Stimulated activated naive CD8-positive, alpha-beta T cell treated with anti-CD3 and anti-CD28 coated beads, Interleukin-15, amount 100 ng/mL, for 72 hours (primary cell): ENCODE measurements at regions not wholly inside any gene's neighbourhood (a gene's known extent, or its start where the extent isn't known, plus 50 kb on each side); places are given as distances from the start of the nearest gene placed in this dataset.
"Not testable (repeated sequence)": the region's sequence is repeated elsewhere in the genome, so short reads cannot be mapped to it uniquely, and the experiment has no call there.

Experiments used
- ATAC-seq: fragments of 150-1000 bp; cut with Tn5 transposase; 2 replicates; pipeline ENCODE4 v1.10.0; 2021; ENCODE audit warnings: mild to moderate bottlenecking, moderate library complexity
- DNase-seq, 2 donors: peaks; one replicate each; pipeline ENCODE4 v3.0.0; 2021 to 2022
- H3K27ac Mint-ChIP-seq, 2 donors: one replicate each; pipeline ENCODE4 v1.8.0; 2022; ENCODE audit warnings: mild to moderate bottlenecking in 2 of 2, mixed read lengths in 2 of 2, moderate library complexity in 2 of 2
- H3K27me3 Mint-ChIP-seq: one replicate; pipeline ENCODE4 v1.8.0; 2022; ENCODE audit warnings: mixed read lengths
- H3K4me1 Mint-ChIP-seq: one replicate; pipeline ENCODE4 v1.8.0; 2022; ENCODE audit warnings: mild to moderate bottlenecking, mixed read lengths
- H3K4me3 Mint-ChIP-seq, 2 donors: one replicate each; pipeline ENCODE4 v1.8.0; 2022; ENCODE audit warnings: mild to moderate bottlenecking in 2 of 2, mixed read lengths in 2 of 2, moderate library complexity in 1 of 2
- H3K9me3 Mint-ChIP-seq, 2 donors: one replicate each; pipeline ENCODE4 v1.8.0; 2022; ENCODE audit warnings: mixed read lengths in 2 of 2

- not testable (repeated sequence) for H3K27ac Mint-ChIP-seq, H3K4me3 Mint-ChIP-seq, ATAC-seq, DNase-seq, H3K4me1 Mint-ChIP-seq, H3K9me3 Mint-ChIP-seq
- peaks cover 10% of the 10 kb centered on the region for H3K27me3 Mint-ChIP-seq
These were observed 242.0 kb downstream of the MYCN start for GRCh38 chr2:16182311-16182815.

GRCh38 chr2:16181741-16182090 lies 241.4 kb downstream of the MYCN start:
- Mint-ChIP-seq H3K9me3 (no peaks in the 10 kb centered on the region), H3K4me1 (no peaks in the 10 kb centered on the region), H3K27ac (no peak overlapping the region), H3K4me3 (no peak overlapping the region), H3K27me3 (peaks cover 10% of the 10 kb centered on the region)
- no peak for DNase-seq
- no peak for ATAC-seq

- Mint-ChIP-seq H3K4me3 (no peak overlapping the region), H3K27ac (no peak overlapping the region), H3K27me3 (peaks cover 10% of the 10 kb centered on the region), H3K9me3 (no peaks in the 10 kb centered on the region), H3K4me1 (no peaks in the 10 kb centered on the region)
- DNase-seq (no peak), ATAC-seq (no peak)
These were observed 240.9 kb downstream of the MYCN start for GRCh38 chr2:16181062-16181740.

GRCh38 chr2:16180631-16181030 lies 240.3 kb downstream of the MYCN start:
- DNase-seq (no peak), ATAC-seq (no peak)
- H3K27me3 Mint-ChIP-seq, result peaks cover 10% of the 10 kb centered on the region
- H3K4me3 Mint-ChIP-seq, result no peak overlapping the region
- no peaks in the 10 kb centered on the region for H3K9me3 Mint-ChIP-seq
- H3K27ac Mint-ChIP-seq, result no peak overlapping the region
- H3K4me1 Mint-ChIP-seq, result no peaks in the 10 kb centered on the region

GRCh38 chr2:16179701-16180416 lies 239.5 kb downstream of the MYCN start:
- H3K4me1 Mint-ChIP-seq, result no peaks in the 10 kb centered on the region
- peak overlapping the region in 1 of 2 donors; percentile 88 for H3K27ac Mint-ChIP-seq
- no peak overlapping the region for H3K4me3 Mint-ChIP-seq
- no peak for ATAC-seq
- no peak for DNase-seq
- H3K9me3 Mint-ChIP-seq, result no peaks in the 10 kb centered on the region
- peaks cover 10% of the 10 kb centered on the region for H3K27me3 Mint-ChIP-seq

- no peaks in the 10 kb centered on the region for H3K4me1 Mint-ChIP-seq
- peaks cover 10% of the 10 kb centered on the region for H3K27me3 Mint-ChIP-seq
- no peaks in the 10 kb centered on the region for H3K9me3 Mint-ChIP-seq
- no peak overlapping the region for H3K4me3 Mint-ChIP-seq
- no peak overlapping the region for H3K27ac Mint-ChIP-seq
- no peak for ATAC-seq
- no peak for DNase-seq
These were observed 238.3 kb downstream of the MYCN start for GRCh38 chr2:16178551-16179130.

GRCh38 chr2:16177671-16178180 lies 237.4 kb downstream of the MYCN start:
- DNase-seq (no peak), ATAC-seq (no peak)
- no peak overlapping the region for H3K27ac Mint-ChIP-seq
- H3K27me3 Mint-ChIP-seq, result peaks cover 10% of the 10 kb centered on the region
- no peaks in the 10 kb centered on the region for H3K9me3 Mint-ChIP-seq
- no peaks in the 10 kb centered on the region for H3K4me1 Mint-ChIP-seq
- H3K4me3 Mint-ChIP-seq, result no peak overlapping the region

- no peak for ATAC-seq
- no peaks in the 10 kb centered on the region for H3K4me1 Mint-ChIP-seq
- H3K9me3 Mint-ChIP-seq, result no peaks in the 10 kb centered on the region
- no peak overlapping the region for H3K27ac Mint-ChIP-seq
- H3K27me3 Mint-ChIP-seq, result peaks cover 10% of the 10 kb centered on the region
- no peak for DNase-seq
- no peak overlapping the region for H3K4me3 Mint-ChIP-seq
These were observed 236.7 kb downstream of the MYCN start for GRCh38 chr2:16176971-16177480.

- H3K4me3 Mint-ChIP-seq, result no peak overlapping the region
These were observed 235.0 kb downstream of the MYCN start for GRCh38 chr2:16175247-16175825.

GRCh38 chr2:16174693-16175045 lies 234.3 kb downstream of the MYCN start:
- Mint-ChIP-seq H3K27me3 (peaks cover 12% of the 10 kb centered on the region), H3K9me3 (no peaks in the 10 kb centered on the region), H3K4me1 (no peaks in the 10 kb centered on the region), H3K4me3 (no peak overlapping the region), H3K27ac (no peak overlapping the region)
- no peak for ATAC-seq
- DNase-seq, result no peak

More at GRCh38 chr2:16175247-16175825, 235.0 kb downstream of the MYCN start:
- ATAC-seq (no peak), DNase-seq (no peak)
- H3K27me3 Mint-ChIP-seq, result peaks cover 17% of the 10 kb centered on the region
- no peak overlapping the region for H3K27ac Mint-ChIP-seq
- no peaks in the 10 kb centered on the region for H3K9me3 Mint-ChIP-seq
- no peaks in the 10 kb centered on the region for H3K4me1 Mint-ChIP-seq

- H3K9me3 Mint-ChIP-seq, result no peaks in the 10 kb centered on the region
- ATAC-seq (no peak), DNase-seq (no peak)
- peaks cover 8% of the 10 kb centered on the region for H3K27me3 Mint-ChIP-seq
- no peak overlapping the region for H3K27ac Mint-ChIP-seq
- H3K4me3 Mint-ChIP-seq, result no peak overlapping the region
- H3K4me1 Mint-ChIP-seq, result no peaks in the 10 kb centered on the region
These were observed 233.7 kb downstream of the MYCN start for GRCh38 chr2:16173893-16174692.

GRCh38 chr2:16172324-16173175 lies 232.2 kb downstream of the MYCN start:
- DNase-seq, result no peak
- Mint-ChIP-seq H3K27me3 (peaks cover 14% of the 10 kb centered on the region), H3K4me1 (no peaks in the 10 kb centered on the region), H3K4me3 (no peak overlapping the region), H3K27ac (peak overlapping the region in 1 of 2 donors; percentile 27), H3K9me3 (no peaks in the 10 kb centered on the region)
- no peak for ATAC-seq

GRCh38 chr2:16171425-16171920 lies 231.1 kb downstream of the MYCN start:
- no peak for ATAC-seq
- no peak for DNase-seq
- Mint-ChIP-seq H3K4me1 (no peaks in the 10 kb centered on the region), H3K27me3 (peaks cover 14% of the 10 kb centered on the region), H3K27ac (peak overlapping the region in 1 of 2 donors; percentile 74), H3K9me3 (no peaks in the 10 kb centered on the region), H3K4me3 (no peak overlapping the region)
